ENCODE measurements at regions not wholly inside any gene's neighbourhood (a gene's known extent, or its start where the extent isn't known, plus 50 kb on each side); places are given as distances from the start of the nearest gene placed in this dataset.

DNA sequence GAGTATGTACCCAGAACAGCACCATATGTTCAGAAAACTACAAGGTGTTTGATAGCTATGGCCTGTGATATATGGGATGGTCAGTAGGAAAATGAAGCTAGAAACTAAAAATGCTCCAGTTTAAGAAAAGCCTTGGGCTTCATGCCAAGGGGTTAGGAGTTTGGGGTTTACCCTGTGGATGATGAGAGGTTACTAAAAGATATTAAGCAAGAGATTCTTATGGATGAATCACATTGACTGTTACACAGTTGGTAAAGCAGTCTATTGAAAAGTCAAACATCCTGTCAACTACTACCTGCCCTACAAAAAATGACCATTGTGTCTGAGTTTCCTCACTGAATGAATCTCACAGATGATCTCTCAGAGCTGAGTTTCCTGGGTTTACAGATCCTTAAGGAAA, 166.2 kb upstream of the INHBA start:
- TF ChIP-seq SIX4 (CRISPR knock-in tag; IDR thresholded peaks at IDR 0.05) (no peak), MBD4 (IDR thresholded peaks at IDR 0.05; ENCODE audit: borderline replicate concordance, low read length) (no peak), U2AF2 (IDR thresholded peaks at IDR 0.05; ENCODE audit: low read depth, low read length) (no peak), SKI (IDR thresholded peaks at IDR 0.05; ENCODE audit: partially characterized antibody) (no peak), ZNF609 (CRISPR knock-in tag; IDR thresholded peaks at IDR 0.05; ENCODE audit: borderline replicate concordance) (no peak), SP5 (CRISPR knock-in tag; IDR thresholded peaks at IDR 0.05; ENCODE audit: borderline replicate concordance, low read depth) (no peak), ZNF557 (CRISPR knock-in tag; IDR thresholded peaks at IDR 0.05) (no peak), MYNN (CRISPR knock-in tag; IDR thresholded peaks at IDR 0.05; ENCODE audit: low read depth) (no peak), RAD21 (CRISPR knock-in tag; IDR thresholded peaks at IDR 0.05) (no peak), MNT (IDR thresholded peaks at IDR 0.05) (no peak), ZNF3 (CRISPR knock-in tag; IDR thresholded peaks at IDR 0.05) (no peak)
- no peaks in the 10 kb centered on the region for H4K20me1 ChIP-seq (ENCODE audit: insufficient read depth, low read length)
- no peak overlapping the region for H3K9ac ChIP-seq (ENCODE audit: insufficient read depth, low read depth, low read length)
- in situ Hi-C loops (cut with HindIII; ENCODE audit: extremely low pct_ligation_motif_present, low pct_unique_long_range_greater_than_20kb) (no loop called here), intact Hi-C loops (cut with micrococcal nuclease; ENCODE audit: unreplicated experiment) (no loop called here)
- H3K4me3 ChIP-seq (replicated peaks in 1 of 3; ENCODE audit: insufficient read depth in 1 of 3, low read depth in 2 of 3, low read length in 3 of 3), result no peak overlapping the region
- H3K9me3 ChIP-seq (ENCODE audit: low read length), result peaks cover 17% of the 10 kb centered on the region
- H3K4me1 ChIP-seq (ENCODE audit: insufficient read depth, low read length), result no peaks in the 10 kb centered on the region
- no peaks in the 10 kb centered on the region for H3K79me2 ChIP-seq (ENCODE audit: insufficient read depth, low read length)
- no peaks in the 10 kb centered on the region for H3K27me3 ChIP-seq (ENCODE audit: control insufficient read depth in 1 of 2, insufficient read depth in 2 of 2, low read length in 2 of 2)
- H2AFZ ChIP-seq (ENCODE audit: low read length), result no peak overlapping the region
- ChIA-PET CTCF (ENCODE audit: low intra/inter-chr PET ratio, low total read pairs) (no interaction called here), POLR2A (no interaction called here)
- no peaks in the 10 kb centered on the region for H3K36me3 ChIP-seq (replicated peaks in 1 of 2; ENCODE audit: control insufficient read depth in 1 of 2, insufficient read depth in 2 of 2, low read length in 2 of 2)
- H3K27ac ChIP-seq (ENCODE audit: extremely low read length, insufficient read depth, low read length), result no peak overlapping the region
- H3K4me2 ChIP-seq (ENCODE audit: low read depth, low read length), result no peak overlapping the region
- no peak for DNase-seq (ENCODE audit: low spot score)
- FAIRE-seq, result no peak
- ATAC-seq, result no peak
- BruUV-seq (replicated peaks), result no TSS peak

Measured in HepG2 (cell line).